ENCODE measurements at regions not wholly inside any gene's neighbourhood (a gene's known extent, or its start where the extent isn't known, plus 50 kb on each side); places are given as distances from the start of the nearest gene placed in this dataset.

DNA sequence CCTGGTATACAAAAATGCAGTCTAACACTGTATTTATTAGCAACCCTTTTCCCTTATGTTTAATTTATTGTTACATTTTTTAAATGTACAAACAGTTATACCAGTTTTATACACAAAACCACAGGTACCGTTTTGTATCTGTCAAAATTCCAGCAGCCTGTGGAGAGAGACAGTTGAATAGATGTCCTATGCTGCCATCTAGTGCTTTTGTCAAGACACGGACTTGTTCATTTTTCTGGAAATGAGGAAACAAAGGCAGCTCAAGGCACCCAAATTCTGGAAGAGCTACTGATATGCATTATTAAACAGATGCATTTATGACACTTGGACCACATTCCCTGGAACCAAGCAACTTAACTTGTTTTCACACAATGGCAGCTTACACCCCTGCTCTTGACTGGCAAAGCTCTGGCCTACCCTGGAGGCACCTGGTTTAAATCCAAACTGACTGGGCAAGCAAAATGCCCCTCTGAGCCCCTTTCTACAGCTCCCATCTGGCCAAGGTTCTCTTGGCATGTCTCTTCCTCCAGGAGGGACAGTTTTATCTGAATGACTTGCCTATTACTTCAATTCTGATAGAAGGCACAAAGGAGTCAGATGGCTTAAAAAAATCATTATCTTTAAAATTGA is 286.9 kb upstream of the PRKD1 start:
- TF ChIP-seq, protein P1, sequence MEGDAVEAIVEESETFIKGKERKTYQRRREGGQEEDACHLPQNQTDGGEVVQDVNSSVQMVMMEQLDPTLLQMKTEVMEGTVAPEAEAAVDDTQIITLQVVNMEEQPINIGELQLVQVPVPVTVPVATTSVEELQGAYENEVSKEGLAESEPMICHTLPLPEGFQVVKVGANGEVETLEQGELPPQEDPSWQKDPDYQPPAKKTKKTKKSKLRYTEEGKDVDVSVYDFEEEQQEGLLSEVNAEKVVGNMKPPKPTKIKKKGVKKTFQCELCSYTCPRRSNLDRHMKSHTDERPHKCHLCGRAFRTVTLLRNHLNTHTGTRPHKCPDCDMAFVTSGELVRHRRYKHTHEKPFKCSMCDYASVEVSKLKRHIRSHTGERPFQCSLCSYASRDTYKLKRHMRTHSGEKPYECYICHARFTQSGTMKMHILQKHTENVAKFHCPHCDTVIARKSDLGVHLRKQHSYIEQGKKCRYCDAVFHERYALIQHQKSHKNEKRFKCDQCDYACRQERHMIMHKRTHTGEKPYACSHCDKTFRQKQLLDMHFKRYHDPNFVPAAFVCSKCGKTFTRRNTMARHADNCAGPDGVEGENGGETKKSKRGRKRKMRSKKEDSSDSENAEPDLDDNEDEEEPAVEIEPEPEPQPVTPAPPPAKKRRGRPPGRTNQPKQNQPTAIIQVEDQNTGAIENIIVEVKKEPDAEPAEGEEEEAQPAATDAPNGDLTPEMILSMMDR (IDR thresholded peaks at IDR 0.05), result peak in 2 of 3 experiments; percentile 41 to 54
- TF ChIP-seq POLR2A (IDR thresholded peaks at IDR 0.05), result no peak
